HUES6 (cell line): ENCODE measurements at regions not wholly inside any gene's neighbourhood (a gene's known extent, or its start where the extent isn't known, plus 50 kb on each side); places are given as distances from the start of the nearest gene placed in this dataset.

ENCODE experiments used
- H3K27ac ChIP-seq: 2 replicates; pipeline ENCODE4 v1.7.0; 2013; ENCODE audit warnings: low read depth, mild to moderate bottlenecking, low read length, inconsistent platforms
- H3K27me3 ChIP-seq: 2 replicates; pipeline ENCODE4 v1.6.1; 2013; ENCODE audit warnings: low read length; ENCODE audit not compliant: control insufficient read depth, insufficient read depth
- H3K36me3 ChIP-seq: 2 replicates; pipeline ENCODE4 v1.6.1; 2013; ENCODE audit warnings: low read length; ENCODE audit not compliant: control insufficient read depth, insufficient read depth
- H3K4me1 ChIP-seq: 2 replicates; pipeline ENCODE4 v1.6.1; 2013; ENCODE audit warnings: low read length; ENCODE audit not compliant: control insufficient read depth, insufficient read depth
- H3K4me3 ChIP-seq: 2 replicates; pipeline ENCODE4 v1.5.1; 2013; ENCODE audit warnings: low read depth, low read length
- H3K9ac ChIP-seq: one replicate; pipeline ENCODE4 v1.6.1; 2013; ENCODE audit warnings: mild to moderate bottlenecking, low read length
- H3K9me3 ChIP-seq: 2 replicates; pipeline ENCODE4 v1.6.1; 2013; ENCODE audit warnings: low read depth, low read length; ENCODE audit not compliant: control insufficient read depth, insufficient read depth

- H3K4me3 ChIP-seq: no peak overlapping the region
- no peak overlapping the region for H3K9ac ChIP-seq
- H3K27ac ChIP-seq: no peak overlapping the region
- H3K4me1 ChIP-seq: no peaks in the 10 kb centered on the region
- H3K9me3 ChIP-seq: no peaks in the 10 kb centered on the region
- peaks cover 3% of the 10 kb centered on the region; the same call in 1 of the 2 replicates for H3K27me3 ChIP-seq
- no peaks in the 10 kb centered on the region for H3K36me3 ChIP-seq
These were observed 114.8 kb upstream of the MAP9 start for GRCh38 chr4:155491336-155492120.

GRCh38 chr4:155489271-155489670 is 112.5 kb upstream of the MAP9 start:
- H3K36me3 ChIP-seq: no peaks in the 10 kb centered on the region
- H3K9me3 ChIP-seq: no peaks in the 10 kb centered on the region
- no peak overlapping the region for H3K4me3 ChIP-seq
- no peaks in the 10 kb centered on the region for H3K4me1 ChIP-seq
- no peak overlapping the region for H3K9ac ChIP-seq
- H3K27me3 ChIP-seq: peaks cover 3% of the 10 kb centered on the region; the same call in 1 of the 2 replicates
- no peak overlapping the region for H3K27ac ChIP-seq

- Histone ChIP-seq H3K4me3 (no peak overlapping the region), H3K27ac (no peak overlapping the region), H3K9me3 (no peaks in the 10 kb centered on the region), H3K36me3 (no peaks in the 10 kb centered on the region), H3K9ac (no peak overlapping the region), H3K27me3 (peaks cover 3% of the 10 kb centered on the region; the same call in 1 of the 2 replicates), H3K4me1 (no peaks in the 10 kb centered on the region)
These were observed 111.9 kb upstream of the MAP9 start for GRCh38 chr4:155488691-155489090.

GRCh38 chr4:155487210-155487609 is 110.4 kb upstream of the MAP9 start:
- Histone ChIP-seq H3K27me3 (peaks cover 3% of the 10 kb centered on the region; the same call in 1 of the 2 replicates), H3K27ac (no peak overlapping the region), H3K4me1 (no peaks in the 10 kb centered on the region), H3K4me3 (no peak overlapping the region), H3K36me3 (no peaks in the 10 kb centered on the region), H3K9ac (no peak overlapping the region), H3K9me3 (no peaks in the 10 kb centered on the region)

- no peaks in the 10 kb centered on the region for H3K9me3 ChIP-seq
- H3K27me3 ChIP-seq: no peaks in the 10 kb centered on the region
- no peak overlapping the region for H3K27ac ChIP-seq
- no peaks in the 10 kb centered on the region for H3K4me1 ChIP-seq
- H3K9ac ChIP-seq: no peak overlapping the region
- H3K4me3 ChIP-seq: no peak overlapping the region
- H3K36me3 ChIP-seq: no peaks in the 10 kb centered on the region
These were observed 104.4 kb upstream of the MAP9 start for GRCh38 chr4:155481150-155481549.

GRCh38 chr4:155479835-155480234 is 103.1 kb upstream of the MAP9 start:
- no peaks in the 10 kb centered on the region for H3K4me1 ChIP-seq
- H3K27me3 ChIP-seq: no peaks in the 10 kb centered on the region
- no peak overlapping the region for H3K27ac ChIP-seq
- no peak overlapping the region for H3K4me3 ChIP-seq
- H3K9me3 ChIP-seq: no peaks in the 10 kb centered on the region
- H3K36me3 ChIP-seq: no peaks in the 10 kb centered on the region
- H3K9ac ChIP-seq: no peak overlapping the region

GRCh38 chr4:155478336-155478835 is 101.6 kb upstream of the MAP9 start:
- Histone ChIP-seq H3K36me3 (no peaks in the 10 kb centered on the region), H3K27me3 (no peaks in the 10 kb centered on the region), H3K4me3 (no peak overlapping the region), H3K27ac (no peak overlapping the region), H3K9me3 (no peaks in the 10 kb centered on the region), H3K9ac (no peak overlapping the region), H3K4me1 (no peaks in the 10 kb centered on the region)

- Histone ChIP-seq H3K27ac (no peak overlapping the region), H3K27me3 (no peaks in the 10 kb centered on the region), H3K36me3 (no peaks in the 10 kb centered on the region), H3K4me3 (no peak overlapping the region), H3K4me1 (no peaks in the 10 kb centered on the region), H3K9me3 (no peaks in the 10 kb centered on the region), H3K9ac (no peak overlapping the region)
These were observed 98.0 kb upstream of the MAP9 start for GRCh38 chr4:155474758-155475157.

GRCh38 chr4:155473420-155474095 is 96.8 kb upstream of the MAP9 start:
- no peak overlapping the region for H3K27ac ChIP-seq
- H3K9ac ChIP-seq: no peak overlapping the region
- H3K4me1 ChIP-seq: no peaks in the 10 kb centered on the region
- no peaks in the 10 kb centered on the region for H3K9me3 ChIP-seq
- no peak overlapping the region for H3K4me3 ChIP-seq
- H3K27me3 ChIP-seq: no peaks in the 10 kb centered on the region
- no peaks in the 10 kb centered on the region for H3K36me3 ChIP-seq

GRCh38 chr4:155468282-155468681 is 91.5 kb upstream of the MAP9 start:
- Histone ChIP-seq H3K4me3 (no peak overlapping the region), H3K9me3 (no peaks in the 10 kb centered on the region), H3K27ac (no peak overlapping the region), H3K4me1 (no peaks in the 10 kb centered on the region), H3K27me3 (no peaks in the 10 kb centered on the region), H3K36me3 (no peaks in the 10 kb centered on the region), H3K9ac (no peak overlapping the region)

GRCh38 chr4:155450676-155451075 is 73.9 kb upstream of the MAP9 start:
- H3K4me3 ChIP-seq: no peak overlapping the region
- H3K27me3 ChIP-seq: peaks cover 4% of the 10 kb centered on the region; the same call in 1 of the 2 replicates
- H3K9me3 ChIP-seq: no peaks in the 10 kb centered on the region
- H3K27ac ChIP-seq: no peak overlapping the region
- H3K4me1 ChIP-seq: no peaks in the 10 kb centered on the region
- H3K36me3 ChIP-seq: no peaks in the 10 kb centered on the region
- H3K9ac ChIP-seq: no peak overlapping the region
